ENCODE measurements at regions not wholly inside any gene's neighbourhood (a gene's known extent, or its start where the extent isn't known, plus 50 kb on each side); places are given as distances from the start of the nearest gene placed in this dataset.

DNA sequence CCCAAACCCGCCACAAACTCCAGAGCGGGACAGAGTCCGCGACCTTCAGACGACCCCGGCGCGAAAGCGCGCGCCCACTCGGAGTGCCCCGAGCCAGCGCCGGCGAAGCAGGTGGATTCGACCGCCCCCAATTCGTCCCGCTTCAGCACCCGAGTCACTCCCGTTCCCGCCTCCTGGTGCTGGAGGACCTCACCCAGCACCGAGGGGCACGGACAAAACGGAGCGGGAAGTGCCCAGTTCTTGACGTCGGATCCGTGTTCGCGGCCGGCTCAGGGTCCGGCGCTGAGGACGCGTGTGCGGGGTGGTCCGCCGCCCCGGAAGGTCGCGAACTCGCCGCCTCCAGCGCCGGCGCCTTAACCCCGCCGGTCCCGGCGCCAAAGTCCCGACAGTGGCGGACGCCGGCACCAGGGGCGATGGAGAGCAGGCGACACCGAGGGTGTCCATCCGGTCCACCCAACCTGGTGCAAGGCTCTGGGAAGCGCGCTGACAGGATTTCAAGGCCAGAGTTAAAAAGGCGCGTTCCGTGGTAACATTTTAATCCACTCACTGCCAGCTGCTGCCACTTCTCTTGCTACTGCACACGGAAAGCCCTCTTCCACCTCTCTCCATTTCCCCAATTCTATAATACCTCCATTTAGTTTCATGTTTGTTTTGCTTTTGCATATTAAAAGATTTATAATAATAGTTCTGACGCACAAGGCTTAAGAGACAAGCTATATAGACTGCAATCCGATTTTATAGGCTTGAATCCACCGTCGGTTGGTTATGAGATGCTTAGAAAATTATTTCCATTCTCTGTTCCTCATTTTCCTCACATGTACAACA is 240.0 kb upstream of the CPNE8 start:
- Mint-ChIP-seq H3K4me3 (no peak overlapping the region), H3K9me3 (peaks cover 22% of the 10 kb centered on the region), H3K27me3 (ENCODE audit: insufficient read depth, low read depth) (peaks cover 2% of the 10 kb centered on the region), H3K4me1 (no peaks in the 10 kb centered on the region), H3K27ac (no peak overlapping the region), H3K36me3 (no peaks in the 10 kb centered on the region)
- no peaks in the 10 kb centered on the region for H3F3A ChIP-seq (ENCODE audit: low read depth)
- H3K9ac ChIP-seq = no peak overlapping the region
- no peaks in the 10 kb centered on the region for H3K36me3 ChIP-seq
- H3K4me1 ChIP-seq = no peaks in the 10 kb centered on the region
- peak overlapping the region; percentile 32 for H3K4me3 ChIP-seq
- no peak overlapping the region for H3K27ac ChIP-seq
- peak; percentile 56 for TF ChIP-seq CTCF (IDR thresholded peaks at IDR 0.05)
- TF ChIP-seq EZH2 (IDR thresholded peaks at IDR 0.05) = no peak
- TF ChIP-seq EZH2phosphoT487 (IDR thresholded peaks at IDR 0.05) = no peak
- peak overlapping the region; percentile 45 for H3K4me2 ChIP-seq
- no peaks in the 10 kb centered on the region for H3K79me2 ChIP-seq (ENCODE audit: low read depth)
- peak; percentile 35 for DNase-seq (ENCODE audit: low spot score)
- H3K27me3 ChIP-seq = peaks cover 14% of the 10 kb centered on the region
- H3K9me3 ChIP-seq (ENCODE audit: low read depth) = no peaks in the 10 kb centered on the region
- H2AFZ ChIP-seq (replicated peaks) = peak overlapping the region; percentile 58
- H4K20me1 ChIP-seq (ENCODE audit: low read depth) = no peaks in the 10 kb centered on the region

DNA sequence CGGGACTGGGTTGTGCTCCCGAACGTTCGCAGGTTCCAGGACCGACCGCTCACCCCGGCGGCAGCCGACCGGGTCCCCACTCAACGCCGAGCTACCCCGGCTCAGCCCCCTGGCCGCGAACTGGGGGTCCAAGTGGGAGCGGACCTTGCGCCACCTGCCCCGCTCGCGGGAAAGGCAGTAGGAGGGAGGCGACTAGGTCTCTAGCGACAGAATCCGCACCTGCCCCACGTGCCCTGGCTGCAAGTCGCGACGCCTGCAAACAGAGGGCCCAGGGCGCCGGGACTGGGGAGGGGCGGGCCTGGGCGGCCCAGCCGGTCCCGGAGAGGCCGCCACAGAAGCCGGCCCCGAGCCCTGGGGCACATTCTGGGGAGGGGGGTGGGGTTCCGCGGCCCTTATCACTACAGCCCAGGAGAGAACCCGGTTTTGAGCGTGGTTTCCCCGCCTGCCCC is 239.2 kb upstream of the CPNE8 start:
- peak overlapping the region; percentile 58 for H2AFZ ChIP-seq (replicated peaks)
- no peak overlapping the region for H3K4me2 ChIP-seq
- no peak for DNase-seq (ENCODE audit: low spot score)

GRCh38 chr12:39138268-39138667 is 232.9 kb upstream of the CPNE8 start:
- H3K4me2 ChIP-seq = peak overlapping the region; percentile 31
- no peaks in the 10 kb centered on the region for H3K36me3 ChIP-seq
- DNase-seq (ENCODE audit: low spot score) = no peak
- H3K27me3 Mint-ChIP-seq (ENCODE audit: insufficient read depth, low read depth) = peaks cover 2% of the 10 kb centered on the region
- H3K36me3 Mint-ChIP-seq = no peaks in the 10 kb centered on the region
- H4K20me1 ChIP-seq (ENCODE audit: low read depth) = no peaks in the 10 kb centered on the region
- no peak for TF ChIP-seq EZH2phosphoT487 (IDR thresholded peaks at IDR 0.05)
- no peak for TF ChIP-seq CTCF (IDR thresholded peaks at IDR 0.05)
- no peak for TF ChIP-seq EZH2 (IDR thresholded peaks at IDR 0.05)
- no peaks in the 10 kb centered on the region for H3K9me3 Mint-ChIP-seq
- no peak overlapping the region for H3K4me3 ChIP-seq
- H3K27me3 ChIP-seq = no peaks in the 10 kb centered on the region
- no peak overlapping the region for H3K9ac ChIP-seq
- no peaks in the 10 kb centered on the region for H3K79me2 ChIP-seq (ENCODE audit: low read depth)
- no peak overlapping the region for H3K27ac Mint-ChIP-seq
- no peaks in the 10 kb centered on the region for H3K9me3 ChIP-seq (ENCODE audit: low read depth)
- no peak overlapping the region for H2AFZ ChIP-seq (replicated peaks)
- peaks cover 13% of the 10 kb centered on the region for H3K4me1 ChIP-seq
- no peak overlapping the region for H3K4me3 Mint-ChIP-seq
- no peaks in the 10 kb centered on the region for H3F3A ChIP-seq (ENCODE audit: low read depth)
- H3K4me1 Mint-ChIP-seq = peaks cover 8% of the 10 kb centered on the region
- H3K27ac ChIP-seq = no peak overlapping the region

More for the DNA sequence above, 239.2 kb upstream of the CPNE8 start:
- H3K36me3 ChIP-seq = no peaks in the 10 kb centered on the region
- no peak overlapping the region for H3K4me3 Mint-ChIP-seq
- H3K27me3 Mint-ChIP-seq (ENCODE audit: insufficient read depth, low read depth) = peaks cover 2% of the 10 kb centered on the region
- no peak overlapping the region for H3K4me3 ChIP-seq
- peaks cover 14% of the 10 kb centered on the region for H3K27me3 ChIP-seq
- no peaks in the 10 kb centered on the region for H3F3A ChIP-seq (ENCODE audit: low read depth)
- H3K9ac ChIP-seq = no peak overlapping the region
- no peaks in the 10 kb centered on the region for H3K79me2 ChIP-seq (ENCODE audit: low read depth)
- H3K4me1 ChIP-seq = no peaks in the 10 kb centered on the region
- H3K9me3 Mint-ChIP-seq = peaks cover 16% of the 10 kb centered on the region
- TF ChIP-seq CTCF (IDR thresholded peaks at IDR 0.05) = no peak
- TF ChIP-seq EZH2 (IDR thresholded peaks at IDR 0.05) = no peak
- no peak for TF ChIP-seq EZH2phosphoT487 (IDR thresholded peaks at IDR 0.05)
- H3K9me3 ChIP-seq (ENCODE audit: low read depth) = no peaks in the 10 kb centered on the region
- H3K36me3 Mint-ChIP-seq = no peaks in the 10 kb centered on the region
- H3K27ac ChIP-seq = no peak overlapping the region
- H3K4me1 Mint-ChIP-seq = no peaks in the 10 kb centered on the region
- H3K27ac Mint-ChIP-seq = no peak overlapping the region
- H4K20me1 ChIP-seq (ENCODE audit: low read depth) = no peaks in the 10 kb centered on the region
